ENCODE measurements at regions not wholly inside any gene's neighbourhood (a gene's known extent, or its start where the extent isn't known, plus 50 kb on each side); places are given as distances from the start of the nearest gene placed in this dataset.

- TF ChIP-seq POLR2A (IDR thresholded peaks at IDR 0.05): no peak
- TF ChIP-seq CTCF (IDR thresholded peaks at IDR 0.05): no peak
Measured at GRCh38 chr2:138081225-138082073, 117.2 kb downstream of the HNMT start.

All from lower leg skin (tissue), 3 donors.